ENCODE measurements at regions not wholly inside any gene's neighbourhood (a gene's known extent, or its start where the extent isn't known, plus 50 kb on each side); places are given as distances from the start of the nearest gene placed in this dataset.

GRCh38 chr15:29596266-29596665, 226.0 kb downstream of the TJP1 start:
- H3K27ac ChIP-seq (ENCODE audit: low read depth, low read length, poor library complexity, severe bottlenecking): no peak overlapping the region
- BruUV-seq (replicated peaks): no TSS peak
- no peaks in the 10 kb centered on the region for H3K36me3 ChIP-seq (ENCODE audit: insufficient read depth, low read length, poor library complexity, severe bottlenecking)
- no peak for DNase-seq (ENCODE audit: low spot score)
- CTCF ChIA-PET: interaction anchor here (0.7 kb wide), 1 partner anchor 9 kb away, joined by 3 read pairs; no protein-coding TSS in a partner anchor
- peaks cover 3% of the 10 kb centered on the region for H3K27me3 ChIP-seq (replicated peaks; ENCODE audit: insufficient read depth, low read depth, low read length, poor library complexity)
- no peaks in the 10 kb centered on the region for H3K9me3 ChIP-seq (ENCODE audit: low read depth, low read length, poor library complexity, severe bottlenecking)
- no peak for TF ChIP-seq EZH2 (IDR thresholded peaks at IDR 0.05; ENCODE audit: borderline replicate concordance, low read depth, low read length, poor library complexity, severe bottlenecking)
- TF ChIP-seq CTCF (conservative IDR thresholded peaks at IDR 0.05; ENCODE audit: low read depth, low read length): peak; percentile 42
- H3K4me3 ChIP-seq (ENCODE audit: low read depth, low read length, poor library complexity, severe bottlenecking): no peak overlapping the region
- H3K4me1 ChIP-seq (ENCODE audit: insufficient read depth, low read length, poor library complexity, severe bottlenecking): peaks cover under 1% of the 10 kb centered on the region
- POLR2A ChIA-PET (ENCODE audit: low non-redundant PET): no interaction called here
- intact Hi-C loops (cut with micrococcal nuclease; ENCODE audit: unreplicated experiment): no loop called here

GRCh38 chr15:29593629-29594028, 228.6 kb downstream of the TJP1 start:
- no peak overlapping the region for H3K4me3 ChIP-seq (ENCODE audit: low read depth, low read length, poor library complexity, severe bottlenecking)
- DNase-seq (ENCODE audit: low spot score): no peak
- CTCF ChIA-PET: no interaction called here
- no peaks in the 10 kb centered on the region for H3K9me3 ChIP-seq (ENCODE audit: low read depth, low read length, poor library complexity, severe bottlenecking)
- H3K27ac ChIP-seq (ENCODE audit: low read depth, low read length, poor library complexity, severe bottlenecking): no peak overlapping the region
- no TSS peak for BruUV-seq (replicated peaks)
- TF ChIP-seq EZH2 (IDR thresholded peaks at IDR 0.05; ENCODE audit: borderline replicate concordance, low read depth, low read length, poor library complexity, severe bottlenecking): no peak
- TF ChIP-seq CTCF (conservative IDR thresholded peaks at IDR 0.05; ENCODE audit: low read depth, low read length): no peak
- peaks cover 3% of the 10 kb centered on the region for H3K27me3 ChIP-seq (replicated peaks; ENCODE audit: insufficient read depth, low read depth, low read length, poor library complexity)
- POLR2A ChIA-PET (ENCODE audit: low non-redundant PET): no interaction called here
- H3K36me3 ChIP-seq (ENCODE audit: insufficient read depth, low read length, poor library complexity, severe bottlenecking): no peaks in the 10 kb centered on the region
- H3K4me1 ChIP-seq (ENCODE audit: insufficient read depth, low read length, poor library complexity, severe bottlenecking): peaks cover 6% of the 10 kb centered on the region
- intact Hi-C loops (cut with micrococcal nuclease; ENCODE audit: unreplicated experiment): no loop called here

- intact Hi-C loops (cut with micrococcal nuclease; ENCODE audit: unreplicated experiment): no loop called here
- no peak for DNase-seq (ENCODE audit: low spot score)
- no peak overlapping the region for H3K4me3 ChIP-seq (ENCODE audit: low read depth, low read length, poor library complexity, severe bottlenecking)
- H3K9me3 ChIP-seq (ENCODE audit: low read depth, low read length, poor library complexity, severe bottlenecking): no peaks in the 10 kb centered on the region
- BruUV-seq (replicated peaks): no TSS peak
- no peaks in the 10 kb centered on the region for H3K36me3 ChIP-seq (ENCODE audit: insufficient read depth, low read length, poor library complexity, severe bottlenecking)
- H3K27ac ChIP-seq (ENCODE audit: low read depth, low read length, poor library complexity, severe bottlenecking): no peak overlapping the region
- TF ChIP-seq CTCF (conservative IDR thresholded peaks at IDR 0.05; ENCODE audit: low read depth, low read length): no peak
- no peak for TF ChIP-seq EZH2 (IDR thresholded peaks at IDR 0.05; ENCODE audit: borderline replicate concordance, low read depth, low read length, poor library complexity, severe bottlenecking)
- peaks cover 6% of the 10 kb centered on the region for H3K4me1 ChIP-seq (ENCODE audit: insufficient read depth, low read length, poor library complexity, severe bottlenecking)
- peaks cover 3% of the 10 kb centered on the region for H3K27me3 ChIP-seq (replicated peaks; ENCODE audit: insufficient read depth, low read depth, low read length, poor library complexity)
- ChIA-PET CTCF (no interaction called here), POLR2A (ENCODE audit: low non-redundant PET) (no interaction called here)
These were observed 229.2 kb downstream of the TJP1 start for GRCh38 chr15:29593111-29593510.

All from A673 (cell line).